Loucy (cell line): ENCODE measurements at regions not wholly inside any gene's neighbourhood (a gene's known extent, or its start where the extent isn't known, plus 50 kb on each side); places are given as distances from the start of the nearest gene placed in this dataset.

ENCODE experiments used
- H2AFZ ChIP-seq: fragments of 200-600 bp; sonication (generic); 2 replicates; pipeline ENCODE4 v1.6.0; 2016; ENCODE audit warnings: antibody characterized with exemption, mild to moderate bottlenecking, low read length, moderate library complexity
- H3F3A ChIP-seq: fragments of 200-600 bp; 2 replicates; pipeline ENCODE4 v1.6.0; 2016; ENCODE audit warnings: antibody characterized with exemption, low read depth, mild to moderate bottlenecking
- H3K27me3 ChIP-seq: fragments of 200-600 bp; sonication (generic); 2 replicates; pipeline ENCODE4 v1.6.1; 2014; ENCODE audit warnings: low read length, mild to moderate bottlenecking; ENCODE audit not compliant: insufficient read depth, poor library complexity, severe bottlenecking
- H3K36me3 ChIP-seq: fragments of 200-600 bp; sonication (generic); 2 replicates; pipeline ENCODE4 v1.6.1; 2016; ENCODE audit warnings: low read length; ENCODE audit not compliant: insufficient read depth
- H3K4me1 ChIP-seq: fragments of 200-600 bp; sonication (generic); 2 replicates; pipeline ENCODE4 v1.5.1; 2014; ENCODE audit warnings: low read length, mild to moderate bottlenecking; ENCODE audit not compliant: insufficient read depth, poor library complexity, severe bottlenecking
- H3K4me2 ChIP-seq: fragments of 200-600 bp; sonication (generic); 2 replicates; pipeline ENCODE4 v1.6.0; 2014; ENCODE audit warnings: antibody characterized with exemption, low read length, low read depth, mild to moderate bottlenecking; ENCODE audit not compliant: poor library complexity, severe bottlenecking
- H3K4me3 ChIP-seq: fragments of 200-600 bp; sonication (generic); 2 replicates; pipeline ENCODE4 v1.5.1; 2014; ENCODE audit warnings: low read length, mild to moderate bottlenecking, mixed read lengths; ENCODE audit not compliant: poor library complexity, severe bottlenecking
- H3K79me2 ChIP-seq: fragments of 200-600 bp; sonication (generic); 2 replicates; pipeline ENCODE4 v1.6.1; 2014; ENCODE audit warnings: low read length; ENCODE audit not compliant: insufficient read depth
- H3K9ac ChIP-seq: fragments of 200-600 bp; sonication (generic); 2 replicates; pipeline ENCODE4 v1.6.0; 2014; ENCODE audit warnings: mild to moderate bottlenecking, low read depth, low read length, moderate library complexity; ENCODE audit not compliant: poor library complexity, severe bottlenecking
- H3K9me2 ChIP-seq: fragments of 200-600 bp; sonication (generic); replicated peaks from 2 replicates; pipeline ENCODE4 v1.6.1; 2016; ENCODE audit warnings: low read depth, low read length, mixed read lengths
- H3K9me3 ChIP-seq: fragments of 200-600 bp; sonication (generic); 2 replicates; pipeline ENCODE4 v1.6.1; 2014; ENCODE audit warnings: mild to moderate bottlenecking, antibody characterized with exemption, low read length, low read depth; ENCODE audit not compliant: insufficient read depth
- H4K20me1 ChIP-seq: fragments of 200-600 bp; sonication (generic); 2 replicates; pipeline ENCODE4 v1.6.0; 2014; ENCODE audit warnings: antibody characterized with exemption, low read length, mild to moderate bottlenecking; ENCODE audit not compliant: insufficient read depth, poor library complexity, severe bottlenecking
- CTCF ChIP-seq: fragments of 200-600 bp; sonication (generic); conservative IDR thresholded peaks from 2 replicates; pipeline ENCODE4 v1.5.1; 2014; ENCODE audit warnings: mild to moderate bottlenecking, antibody characterized with exemption, low read length
- EZH2phosphoT487 ChIP-seq: fragments of 200-600 bp; IDR thresholded peaks from 2 replicates; pipeline ENCODE4 v1.6.1; 2018; ENCODE audit warnings: antibody characterized with exemption, mild to moderate bottlenecking, moderate library complexity, borderline replicate concordance

DNA sequence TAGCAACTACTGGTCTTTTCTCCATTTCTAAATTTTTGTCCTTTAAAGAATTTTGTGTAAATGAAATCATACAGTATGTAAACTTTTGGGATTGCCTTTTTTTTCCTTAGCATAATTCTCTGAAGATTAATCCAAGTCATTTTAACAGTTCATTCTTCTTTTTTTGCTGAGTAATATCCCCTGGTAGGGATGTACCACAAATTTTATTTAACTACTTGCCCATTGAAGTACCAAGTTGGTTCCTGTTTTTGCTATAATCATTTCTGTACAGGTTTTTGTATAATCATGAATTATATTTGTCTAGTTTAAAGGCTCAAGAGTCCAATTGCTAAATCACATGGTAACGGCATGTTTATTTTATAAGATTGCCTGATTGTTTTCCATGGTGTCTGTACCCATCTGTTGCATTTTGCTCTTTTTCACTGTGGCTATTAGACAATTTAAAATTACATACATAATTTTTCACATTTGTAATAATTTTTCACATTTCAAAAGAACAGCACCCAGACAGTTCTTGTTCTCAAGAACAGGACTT is 891.1 kb downstream of the USP25 start:
- Histone ChIP-seq H3F3A (no peaks in the 10 kb centered on the region), H3K36me3 (no peaks in the 10 kb centered on the region), H3K9me2 (no peaks in the 10 kb centered on the region), H3K4me2 (no peak overlapping the region), H3K4me1 (no peaks in the 10 kb centered on the region), H3K9ac (no peak overlapping the region), H2AFZ (no peak overlapping the region), H3K4me3 (no peak overlapping the region), H4K20me1 (no peaks in the 10 kb centered on the region), H3K79me2 (no peaks in the 10 kb centered on the region), H3K9me3 (0 out of 2 replicates have a peak, but pooled peaks cover 4% of the 10 kb centered on the region), H3K27me3 (no peaks in the 10 kb centered on the region)
- TF ChIP-seq EZH2phosphoT487 (no peak), CTCF (no peak)

DNA sequence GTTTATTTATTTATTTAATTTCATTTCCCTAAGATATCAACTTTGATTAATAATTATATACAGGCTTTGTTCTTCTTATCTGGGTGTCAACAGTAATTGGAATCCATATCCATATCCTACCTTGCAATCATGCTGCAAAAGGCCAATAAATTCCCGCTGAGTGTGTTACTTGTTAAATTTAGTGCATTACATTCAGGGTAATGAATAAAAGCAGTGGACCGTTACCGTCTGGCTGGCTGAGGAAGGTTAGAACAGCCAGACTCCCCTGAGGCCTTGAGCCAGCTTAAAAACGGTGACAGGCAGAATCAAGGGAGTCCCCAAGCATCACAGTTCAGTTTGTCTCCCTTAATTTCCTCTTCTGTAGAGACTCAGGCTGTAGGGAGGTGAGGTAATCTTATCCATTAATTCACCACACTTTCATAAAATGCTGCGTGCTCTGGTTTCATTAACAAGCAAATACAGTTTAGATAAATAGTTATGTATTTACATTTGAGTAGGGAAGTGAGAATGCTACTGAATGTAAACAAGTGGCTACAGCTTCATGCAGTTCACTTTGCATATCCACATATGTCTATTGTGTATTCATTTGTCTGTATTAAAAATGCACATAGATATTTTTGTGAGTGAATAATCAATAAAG is 888.2 kb upstream of the CXADR start:
- no peaks in the 10 kb centered on the region for H3K9me3 ChIP-seq
- no peak overlapping the region for H3K9ac ChIP-seq
- no peaks in the 10 kb centered on the region for H3K9me2 ChIP-seq
- no peak overlapping the region for H3K4me3 ChIP-seq
- H4K20me1 ChIP-seq, result no peaks in the 10 kb centered on the region
- no peak for TF ChIP-seq EZH2phosphoT487
- no peak for TF ChIP-seq CTCF
- no peaks in the 10 kb centered on the region for H3F3A ChIP-seq
- no peaks in the 10 kb centered on the region for H3K27me3 ChIP-seq
- no peak overlapping the region for H2AFZ ChIP-seq
- H3K4me2 ChIP-seq, result no peak overlapping the region
- no peaks in the 10 kb centered on the region for H3K79me2 ChIP-seq
- no peaks in the 10 kb centered on the region for H3K4me1 ChIP-seq
- H3K36me3 ChIP-seq, result no peaks in the 10 kb centered on the region

- H3K79me2 ChIP-seq, result no peaks in the 10 kb centered on the region
- H3F3A ChIP-seq, result no peaks in the 10 kb centered on the region
- H3K9ac ChIP-seq, result no peak overlapping the region
- no peaks in the 10 kb centered on the region for H3K4me1 ChIP-seq
- no peaks in the 10 kb centered on the region for H3K9me2 ChIP-seq
- no peaks in the 10 kb centered on the region for H3K9me3 ChIP-seq
- no peaks in the 10 kb centered on the region for H3K36me3 ChIP-seq
- H3K4me3 ChIP-seq, result no peak overlapping the region
- no peaks in the 10 kb centered on the region for H3K27me3 ChIP-seq
- no peaks in the 10 kb centered on the region for H4K20me1 ChIP-seq
- H3K4me2 ChIP-seq, result no peak overlapping the region
- H2AFZ ChIP-seq, result no peak overlapping the region
- TF ChIP-seq CTCF (no peak), EZH2phosphoT487 (no peak)
Measured at GRCh38 chr21:16625491-16625890, 887.4 kb upstream of the CXADR start.
